ENCODE measurements at regions not wholly inside any gene's neighbourhood (a gene's known extent, or its start where the extent isn't known, plus 50 kb on each side); places are given as distances from the start of the nearest gene placed in this dataset.

- TF ChIP-seq ZNF274 (IDR thresholded peaks at IDR 0.05; ENCODE audit: low read depth, low read length) (no peak), YY1 (IDR thresholded peaks at IDR 0.05; ENCODE audit: insufficient read depth, insufficient read length) (peak; percentile 20)
Observed at GRCh38 chr11:13216019-13216710, 61.4 kb upstream of the BMAL1 start.
